ENCODE measurements at regions not wholly inside any gene's neighbourhood (a gene's known extent, or its start where the extent isn't known, plus 50 kb on each side); places are given as distances from the start of the nearest gene placed in this dataset.
A peak's percentile ranks its signal among the peaks of the same experiment; 100 is the strongest.
"Not testable (repeated sequence)": the region's sequence is repeated elsewhere in the genome, so short reads cannot be mapped to it uniquely, and the experiment has no call there.

- DNase-seq (ENCODE audit: low spot score), result no peak
Observed at GRCh38 chr2:63740020-63740419, 101.7 kb upstream of the UGP2 start.

- DNase-seq (ENCODE audit: low spot score), result no peak
Observed at GRCh38 chr2:63740943-63741342, 100.8 kb upstream of the UGP2 start.

GRCh38 chr2:63741884-63742579, 99.7 kb upstream of the UGP2 start:
- DNase-seq (ENCODE audit: low spot score), result no peak

GRCh38 chr2:63742580-63742976, 99.1 kb upstream of the UGP2 start:
- DNase-seq (ENCODE audit: low spot score), result no peak

GRCh38 chr2:63743170-63743981, 98.3 kb upstream of the UGP2 start:
- DNase-seq (ENCODE audit: low spot score), result no peak

- DNase-seq (ENCODE audit: low spot score), result no peak
Observed at GRCh38 chr2:63743982-63744966, 97.4 kb upstream of the UGP2 start.

- DNase-seq (ENCODE audit: low spot score), result not testable (repeated sequence)
Observed at GRCh38 chr2:63746548-63746947, 95.1 kb upstream of the UGP2 start.

GRCh38 chr2:63751901-63752300, 89.8 kb upstream of the UGP2 start:
- no peak for DNase-seq (ENCODE audit: low spot score)

- no peak for DNase-seq (ENCODE audit: low spot score)
Observed at GRCh38 chr2:63755216-63755615, 86.5 kb upstream of the UGP2 start.

GRCh38 chr2:63755965-63756364, 85.7 kb upstream of the UGP2 start:
- peak; percentile 25 for DNase-seq (ENCODE audit: low spot score)

GRCh38 chr2:63763391-63763941, 78.2 kb upstream of the UGP2 start:
- DNase-seq (ENCODE audit: low spot score), result no peak

GRCh38 chr2:63764630-63765029, 77.1 kb upstream of the UGP2 start:
- no peak for DNase-seq (ENCODE audit: low spot score)

GRCh38 chr2:63765117-63765516, 76.6 kb upstream of the UGP2 start:
- no peak for DNase-seq (ENCODE audit: low spot score)

- DNase-seq (ENCODE audit: low spot score), result no peak
Observed at GRCh38 chr2:63767307-63767706, 74.4 kb upstream of the UGP2 start.

- no peak for DNase-seq (ENCODE audit: low spot score)
Observed at GRCh38 chr2:63768051-63768450, 73.6 kb upstream of the UGP2 start.

- DNase-seq (ENCODE audit: low spot score), result no peak
Observed at GRCh38 chr2:63769915-63770314, 71.8 kb upstream of the UGP2 start.

- no peak for DNase-seq (ENCODE audit: low spot score)
Observed at GRCh38 chr2:63772061-63772460, 69.6 kb upstream of the UGP2 start.

- DNase-seq (ENCODE audit: low spot score), result no peak
Observed at GRCh38 chr2:63775191-63775590, 66.5 kb upstream of the UGP2 start.

GRCh38 chr2:63776382-63776781, 65.3 kb upstream of the UGP2 start:
- no peak for DNase-seq (ENCODE audit: low spot score)

GRCh38 chr2:63777816-63778215, 63.9 kb upstream of the UGP2 start:
- DNase-seq (ENCODE audit: low spot score), result no peak

GRCh38 chr2:63778391-63778790, 63.3 kb upstream of the UGP2 start:
- DNase-seq (ENCODE audit: low spot score), result no peak

- DNase-seq (ENCODE audit: low spot score), result no peak
Observed at GRCh38 chr2:63780518-63781155, 61.1 kb upstream of the UGP2 start.
